T-helper 1 cell treated with Interleukin-12 subunit alpha and Interleukin-12 subunit beta and Interleukin-4 antibody, amounts not matched to agents 30 μg/mL and 1 μg/mL, for 36 hours (primary cell): ENCODE measurements at regions not wholly inside any gene's neighbourhood (a gene's known extent, or its start where the extent isn't known, plus 50 kb on each side); places are given as distances from the start of the nearest gene placed in this dataset.

Source experiments
- H3K27ac Mint-ChIP-seq: one replicate; pipeline ENCODE4 v1.8.0; 2021; ENCODE audit warnings: mild to moderate bottlenecking, mixed read lengths
- H3K27me3 Mint-ChIP-seq: one replicate; pipeline ENCODE4 v1.8.0; 2021; ENCODE audit warnings: low read depth, mixed read lengths
- H3K36me3 Mint-ChIP-seq: one replicate; pipeline ENCODE4 v1.8.0; 2021; ENCODE audit warnings: low read depth, mixed read lengths
- H3K4me1 Mint-ChIP-seq: one replicate; pipeline ENCODE4 v1.8.0; 2021; ENCODE audit warnings: low read depth, mixed read lengths
- H3K4me3 Mint-ChIP-seq: one replicate; pipeline ENCODE4 v1.8.0; 2021; ENCODE audit warnings: mild to moderate bottlenecking, moderate library complexity, mixed read lengths
- H3K9me3 Mint-ChIP-seq: one replicate; pipeline ENCODE4 v1.8.0; 2021; ENCODE audit warnings: mixed read lengths

GRCh38 chr15:31974855-31975829 is 55.2 kb upstream of the CHRNA7 start:
- Mint-ChIP-seq H3K36me3 (no peaks in the 10 kb centered on the region), H3K9me3 (no peaks in the 10 kb centered on the region), H3K27me3 (peaks cover 10% of the 10 kb centered on the region), H3K4me1 (peaks cover 7% of the 10 kb centered on the region), H3K4me3 (no peak overlapping the region), H3K27ac (no peak overlapping the region)

- Mint-ChIP-seq H3K4me3 (no peak overlapping the region), H3K27me3 (peaks cover 10% of the 10 kb centered on the region)
Measured at GRCh38 chr15:31975830-31976229, 54.5 kb upstream of the CHRNA7 start.

GRCh38 chr15:31977138-31977537 is 53.2 kb upstream of the CHRNA7 start:
- peaks cover 10% of the 10 kb centered on the region for H3K27me3 Mint-ChIP-seq
- H3K27ac Mint-ChIP-seq, result no peak overlapping the region
- no peaks in the 10 kb centered on the region for H3K9me3 Mint-ChIP-seq
- no peak overlapping the region for H3K4me3 Mint-ChIP-seq
- H3K4me1 Mint-ChIP-seq, result peaks cover 7% of the 10 kb centered on the region
- H3K36me3 Mint-ChIP-seq, result no peaks in the 10 kb centered on the region

More at GRCh38 chr15:31975830-31976229, 54.5 kb upstream of the CHRNA7 start:
- H3K9me3 Mint-ChIP-seq, result no peaks in the 10 kb centered on the region
- H3K27ac Mint-ChIP-seq, result no peak overlapping the region
- H3K36me3 Mint-ChIP-seq, result no peaks in the 10 kb centered on the region
- H3K4me1 Mint-ChIP-seq, result peaks cover 7% of the 10 kb centered on the region

GRCh38 chr15:31977812-31978661 is 52.3 kb upstream of the CHRNA7 start:
- peaks cover 7% of the 10 kb centered on the region for H3K4me1 Mint-ChIP-seq
- no peaks in the 10 kb centered on the region for H3K36me3 Mint-ChIP-seq
- H3K27ac Mint-ChIP-seq, result no peak overlapping the region
- H3K4me3 Mint-ChIP-seq, result no peak overlapping the region
- no peaks in the 10 kb centered on the region for H3K9me3 Mint-ChIP-seq
- H3K27me3 Mint-ChIP-seq, result peaks cover 10% of the 10 kb centered on the region
